GM19351 (cell line): ENCODE measurements at regions not wholly inside any gene's neighbourhood (a gene's known extent, or its start where the extent isn't known, plus 50 kb on each side); places are given as distances from the start of the nearest gene placed in this dataset.

ENCODE experiments used
- ATAC-seq: cut with Tn5 transposase; IDR thresholded peaks from one replicate; pipeline ENCODE4 v1.9.1; 2021; ENCODE audit warnings: mild to moderate bottlenecking, moderate library complexity; ENCODE audit not compliant: unreplicated experiment

- no peak for ATAC-seq
Measured at GRCh38 chr9:73446306-73446705, 294.6 kb downstream of the ANXA1 start.

DNA sequence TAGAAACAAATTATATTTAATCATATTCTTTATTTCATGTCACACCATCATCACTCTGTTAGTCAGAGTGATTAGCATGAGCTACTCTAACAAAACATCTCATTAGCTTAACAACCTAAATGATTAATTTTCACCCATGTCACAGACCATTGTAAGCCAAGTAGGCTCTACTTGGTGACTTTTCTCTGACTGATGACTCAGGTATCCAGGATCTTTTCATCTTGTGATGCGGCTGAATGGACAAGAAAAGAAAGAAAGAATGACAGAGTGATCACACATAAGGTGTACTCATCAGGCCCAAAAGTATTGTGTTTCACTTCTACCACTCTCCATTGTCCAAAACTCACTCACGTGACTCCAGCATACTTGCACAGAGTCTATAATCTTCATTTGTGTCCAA lies 299.3 kb downstream of the ANXA1 start:
- no peak for ATAC-seq

- no peak for ATAC-seq
Measured at GRCh38 chr9:73459817-73460216, 308.2 kb downstream of the ANXA1 start.

DNA sequence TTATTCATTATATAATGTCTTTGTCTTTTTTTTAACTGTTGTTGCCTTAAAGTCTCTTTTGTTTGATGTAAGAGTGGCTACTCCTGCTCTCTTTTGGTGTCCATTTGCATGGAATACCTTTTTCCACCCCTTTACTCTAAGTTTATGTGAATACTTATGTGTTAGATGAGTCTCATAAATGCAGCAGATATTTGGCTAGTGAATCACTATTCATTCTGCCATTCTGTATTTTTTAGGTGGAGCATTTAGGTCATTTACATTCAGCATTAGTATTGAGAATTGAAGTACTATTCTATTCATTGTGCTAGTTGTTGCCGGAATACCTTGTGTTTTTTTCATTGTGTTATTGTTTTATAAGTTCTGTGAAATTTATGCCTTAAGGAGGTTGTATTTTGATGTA lies 317.1 kb downstream of the ANXA1 start:
- no peak for ATAC-seq

DNA sequence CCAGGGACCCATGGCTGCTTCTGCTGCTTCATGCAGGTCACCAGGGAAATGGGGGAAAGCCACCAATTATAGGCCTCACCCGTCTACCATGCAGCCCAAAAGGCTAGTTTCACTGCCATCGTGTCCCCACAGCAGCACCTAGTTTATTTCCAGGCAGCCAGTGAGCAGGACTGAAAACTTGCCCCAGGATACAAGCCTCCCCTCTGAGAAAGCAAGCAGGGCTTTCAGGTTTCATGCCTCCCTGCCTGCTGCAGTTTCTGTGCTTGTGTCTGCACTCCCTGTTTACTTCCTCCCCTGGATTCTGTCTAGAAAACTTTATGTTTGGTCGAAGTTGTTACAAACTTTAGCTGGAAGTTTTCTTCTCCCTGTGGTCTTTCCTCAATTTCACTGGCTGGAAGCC lies 319.1 kb downstream of the ANXA1 start:
- ATAC-seq: no peak

DNA sequence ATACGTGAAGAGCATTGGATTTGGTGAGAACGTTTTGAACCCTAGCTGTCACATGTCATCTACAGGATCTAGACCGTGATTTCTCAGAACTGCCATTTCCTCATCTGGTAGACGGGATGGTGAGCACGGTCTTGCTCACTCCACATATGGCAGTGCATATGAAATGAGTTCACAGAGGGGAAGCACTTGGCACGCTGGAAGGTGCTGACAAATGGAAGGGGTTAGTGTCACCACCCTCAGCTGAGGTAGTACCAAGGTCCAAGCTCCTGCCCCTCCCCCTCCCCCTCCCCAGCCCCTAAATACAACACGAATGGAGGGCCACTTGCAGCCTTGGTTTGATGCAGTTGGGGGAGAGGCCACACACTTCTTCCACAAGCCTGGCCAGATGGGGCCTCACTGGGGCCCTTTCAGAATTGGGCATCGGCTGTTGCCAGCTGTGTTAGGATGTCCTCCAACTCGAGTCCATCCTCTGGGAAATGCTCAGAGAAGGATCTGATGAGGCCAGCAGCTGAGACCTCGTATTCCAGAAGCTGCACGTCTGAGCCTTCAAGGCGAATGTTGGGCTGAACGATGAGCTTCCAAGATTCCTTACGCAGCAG lies 322.4 kb downstream of the ANXA1 start:
- ATAC-seq: no peak

DNA sequence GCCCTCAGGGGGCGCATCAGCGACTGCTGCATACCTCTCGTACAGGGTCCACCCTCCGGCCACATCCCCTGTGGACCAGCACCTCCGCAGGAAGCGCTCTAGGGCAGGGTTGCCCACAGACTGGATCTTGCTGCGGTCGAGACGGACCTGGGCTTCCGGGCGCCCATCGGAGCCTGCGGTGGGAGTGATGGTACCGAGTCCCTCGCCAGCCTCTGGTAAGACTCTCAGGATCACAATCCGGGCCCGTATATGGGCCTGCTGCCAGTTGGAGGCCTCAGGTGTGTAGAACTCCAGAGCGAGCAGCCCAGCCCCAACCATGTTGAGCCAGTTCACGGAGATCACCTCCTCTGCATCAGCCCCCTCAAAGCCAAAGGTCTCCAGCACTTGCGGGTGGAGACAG lies 323.0 kb downstream of the ANXA1 start:
- ATAC-seq: no peak

- ATAC-seq: no peak
Measured at GRCh38 chr9:73494894-73495293, 343.2 kb downstream of the ANXA1 start.

- ATAC-seq: no peak
Measured at GRCh38 chr9:73497796-73498195, 346.1 kb downstream of the ANXA1 start.

- ATAC-seq: no peak
Measured at GRCh38 chr9:73515216-73515615, 363.6 kb downstream of the ANXA1 start.

GRCh38 chr9:73523391-73523790 lies 371.7 kb downstream of the ANXA1 start:
- ATAC-seq: no peak

GRCh38 chr9:73525350-73525749 lies 373.7 kb downstream of the ANXA1 start:
- no peak for ATAC-seq

GRCh38 chr9:73527521-73527920 lies 375.9 kb downstream of the ANXA1 start:
- no peak for ATAC-seq

DNA sequence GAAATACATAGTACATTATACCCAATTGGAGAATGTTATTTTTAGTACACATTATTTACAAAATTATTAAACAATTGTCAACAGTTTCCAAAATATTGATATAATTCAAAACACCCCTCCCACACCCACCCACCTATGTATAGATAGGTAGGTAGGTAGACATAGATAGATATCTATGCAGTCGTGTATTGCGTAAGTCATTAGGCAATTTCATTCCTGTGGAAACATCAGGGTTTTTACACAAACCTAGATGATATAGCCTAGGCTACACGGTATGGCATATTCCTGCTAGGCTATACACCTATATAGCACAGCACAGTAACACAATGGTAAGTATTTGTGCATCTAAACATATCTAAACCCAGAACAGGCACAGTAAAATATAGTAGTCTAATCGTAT lies 377.3 kb downstream of the ANXA1 start:
- no peak for ATAC-seq

DNA sequence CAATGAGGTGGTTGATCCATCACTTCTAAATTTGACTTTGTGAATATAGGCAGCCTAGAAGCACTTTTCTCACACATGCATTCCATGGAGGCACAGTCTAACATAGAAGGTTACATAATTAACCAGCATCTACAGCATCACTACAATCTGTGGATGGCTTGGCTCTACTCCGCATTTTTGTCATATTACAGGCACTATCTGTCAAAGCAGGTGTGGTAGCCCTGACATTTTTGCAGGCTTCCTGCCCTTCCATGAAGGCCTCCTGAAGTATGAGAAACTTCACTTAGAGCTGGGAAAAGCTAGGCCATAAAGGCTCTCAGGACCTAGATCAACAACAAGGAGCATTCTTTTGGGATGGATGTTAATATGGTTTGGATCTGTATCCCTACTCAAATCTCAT lies 378.0 kb downstream of the ANXA1 start:
- no peak for ATAC-seq

DNA sequence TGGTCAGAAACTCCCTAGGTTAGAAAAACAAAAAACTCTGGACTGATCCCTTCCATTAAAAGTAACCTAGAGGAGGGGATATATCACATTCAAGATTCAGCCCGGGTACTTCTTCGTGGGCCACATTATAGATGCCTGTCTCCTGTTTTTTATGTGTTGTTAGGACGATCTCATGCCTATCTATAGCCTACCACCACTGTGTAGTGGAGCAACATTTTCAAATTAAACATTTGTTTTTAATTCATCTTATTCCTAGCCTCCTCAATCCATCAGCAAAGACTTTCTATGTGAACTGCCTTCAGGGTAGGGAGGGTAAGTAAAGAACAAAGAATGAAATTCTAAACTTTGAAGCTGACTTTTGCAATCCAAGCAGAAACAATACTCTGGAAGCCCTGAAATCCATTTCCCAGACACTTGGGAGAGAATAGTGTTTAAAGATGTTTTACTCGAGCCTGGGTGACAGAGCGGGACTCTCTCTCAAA lies 379.4 kb downstream of the ANXA1 start:
- no peak for ATAC-seq

DNA sequence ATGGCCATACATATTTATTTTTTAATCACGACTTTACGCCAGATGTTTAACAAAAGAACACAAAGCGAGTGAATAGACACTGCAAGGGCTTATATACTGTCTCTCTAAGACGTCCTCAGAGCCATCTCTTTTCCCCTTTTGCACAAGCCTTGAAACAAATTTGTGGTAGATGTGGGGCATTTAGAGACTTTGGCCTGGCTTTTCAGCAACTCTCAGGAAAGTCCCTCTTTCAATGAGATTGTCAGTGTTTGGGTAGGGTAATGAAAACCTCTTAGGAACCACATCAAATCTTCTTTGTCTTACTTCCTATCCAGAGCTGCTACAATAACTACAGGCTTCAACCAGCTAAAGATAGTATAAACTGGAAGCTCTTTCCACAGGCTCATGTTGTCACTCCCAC lies 380.0 kb downstream of the ANXA1 start:
- peak; percentile 80 for ATAC-seq

- ATAC-seq: no peak
Measured at GRCh38 chr9:73532985-73533384, 381.3 kb downstream of the ANXA1 start.

DNA sequence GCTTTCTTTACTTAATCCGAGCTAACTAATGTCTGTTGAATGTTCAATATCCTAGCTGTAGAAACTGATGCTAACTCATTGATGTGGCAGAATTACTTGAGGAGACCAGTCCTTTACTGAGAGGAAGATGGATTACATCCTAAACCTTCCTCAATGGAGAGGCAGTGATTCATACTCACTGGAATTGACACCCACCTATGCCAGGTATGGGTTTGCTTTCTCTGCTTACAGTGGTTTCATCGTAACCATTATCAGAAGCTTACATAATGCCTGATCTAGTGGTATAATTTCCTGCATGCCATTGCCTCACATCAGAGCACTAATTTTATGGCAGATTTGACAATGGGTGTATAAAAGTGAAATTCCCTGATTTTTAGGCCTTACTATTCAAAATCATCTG lies 384.7 kb downstream of the ANXA1 start:
- no peak for ATAC-seq

GRCh38 chr9:73537561-73537960 lies 385.9 kb downstream of the ANXA1 start:
- no peak for ATAC-seq

- no peak for ATAC-seq
Measured at GRCh38 chr9:73539881-73540390, 388.3 kb downstream of the ANXA1 start.

GRCh38 chr9:73541923-73542322 lies 390.3 kb downstream of the ANXA1 start:
- ATAC-seq: peak; percentile 56

DNA sequence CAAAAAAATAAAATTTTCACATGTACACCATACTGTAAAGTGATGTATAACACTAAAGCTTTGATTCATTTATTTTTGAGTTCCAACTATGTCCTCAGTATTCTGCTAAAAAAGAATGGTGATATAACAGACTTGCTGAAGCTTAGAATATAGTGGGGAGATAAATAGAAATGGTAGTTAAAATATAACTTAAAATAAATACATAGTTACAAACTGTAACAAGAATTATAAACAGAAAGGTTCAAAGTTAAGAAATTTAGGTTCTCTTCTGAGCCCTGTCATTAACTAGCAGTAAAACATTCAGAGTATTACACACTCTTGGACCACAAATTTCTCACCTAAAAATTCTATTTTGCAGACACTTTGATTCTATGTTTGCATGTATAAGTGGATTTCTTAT lies 392.1 kb downstream of the ANXA1 start:
- ATAC-seq: no peak
